Left renal pelvis (tissue), 4 donors: ENCODE measurements at regions not wholly inside any gene's neighbourhood (a gene's known extent, or its start where the extent isn't known, plus 50 kb on each side); places are given as distances from the start of the nearest gene placed in this dataset.

ENCODE experiments used
- DNase-seq, 4 donors: peaks; one replicate each; pipeline ENCODE4 v3.0.0-alpha.2; 2013; ENCODE audit warnings: low read depth in 4 of 4, low spot score in 3 of 4

DNA sequence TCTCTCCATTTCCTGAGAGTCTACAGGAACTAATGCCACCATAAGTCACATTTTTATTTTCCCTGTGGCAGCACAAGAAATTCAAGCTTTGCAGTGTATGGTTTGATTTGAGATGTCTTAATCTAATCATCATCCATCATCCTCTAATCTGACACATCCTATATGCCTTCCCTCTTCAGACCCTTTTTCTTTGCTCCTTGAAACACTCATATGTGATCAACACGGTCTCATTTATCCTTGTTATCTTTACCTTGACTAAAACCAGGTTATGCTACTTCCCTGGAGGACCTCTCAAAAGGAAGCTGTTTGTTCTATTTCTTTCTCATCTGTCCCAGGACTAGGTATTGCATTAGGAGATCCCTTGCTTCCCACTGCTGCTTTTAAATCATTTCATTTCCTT is 146.9 kb upstream of the MRPS30 start:
- DNase-seq: no peak

DNA sequence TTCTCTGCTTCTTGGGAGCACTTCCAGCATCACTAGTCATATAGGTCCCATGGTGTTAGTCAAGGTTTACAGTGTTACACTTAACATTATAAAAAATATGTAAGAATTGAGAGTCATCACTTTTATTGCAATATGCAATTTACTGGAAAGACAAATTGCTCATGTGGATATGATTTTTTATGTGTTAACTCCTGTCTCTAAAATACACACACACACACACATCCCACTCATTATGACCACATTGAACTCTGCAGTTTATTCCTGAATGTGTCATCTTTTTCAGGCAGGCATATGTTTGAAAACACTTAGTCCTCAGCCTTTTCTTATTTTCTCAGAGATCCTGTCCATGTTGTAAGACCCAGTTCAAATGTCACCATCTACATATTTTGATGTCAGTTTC is 148.5 kb upstream of the MRPS30 start:
- DNase-seq: no peak

DNA sequence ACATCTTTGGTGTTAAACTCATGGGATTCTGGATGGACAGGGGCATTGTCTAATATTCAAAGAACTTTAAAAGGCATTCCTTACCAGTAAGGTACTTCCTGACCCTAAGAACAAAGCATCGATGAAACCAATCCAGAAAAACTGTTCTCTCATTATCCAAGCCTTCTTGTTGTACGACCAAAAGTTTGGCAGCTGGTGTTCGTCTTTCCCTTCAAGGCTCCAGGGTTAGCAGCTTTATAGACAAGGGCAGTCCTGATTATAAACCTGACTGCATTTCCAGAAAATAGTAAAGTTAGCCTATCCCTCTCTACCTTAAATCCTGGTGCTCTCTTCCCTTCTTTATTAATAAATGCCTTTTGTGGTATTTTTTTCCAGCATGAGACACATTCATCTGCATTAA is 149.4 kb upstream of the MRPS30 start:
- DNase-seq: peak in 2 of 4 donors; percentile 8 to 35

DNA sequence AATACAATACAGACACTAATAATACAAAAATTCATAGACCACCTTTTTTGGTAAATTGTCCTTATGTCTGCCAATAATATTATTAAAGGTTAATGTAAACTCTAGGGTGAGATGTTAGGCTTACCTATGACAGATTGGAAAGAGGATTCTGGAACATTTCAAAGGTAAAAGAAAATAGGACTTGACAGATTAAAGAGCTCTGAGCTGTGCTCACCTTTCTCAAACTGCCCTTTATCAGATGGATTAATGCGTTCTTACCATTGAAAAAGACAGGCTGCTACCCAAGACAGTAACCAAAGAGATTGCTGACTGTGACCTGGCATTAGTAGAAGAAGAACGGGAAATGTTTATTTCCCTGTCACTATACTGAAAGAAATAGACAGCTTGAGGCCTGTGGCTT is 156.1 kb upstream of the MRPS30 start:
- DNase-seq: no peak

DNA sequence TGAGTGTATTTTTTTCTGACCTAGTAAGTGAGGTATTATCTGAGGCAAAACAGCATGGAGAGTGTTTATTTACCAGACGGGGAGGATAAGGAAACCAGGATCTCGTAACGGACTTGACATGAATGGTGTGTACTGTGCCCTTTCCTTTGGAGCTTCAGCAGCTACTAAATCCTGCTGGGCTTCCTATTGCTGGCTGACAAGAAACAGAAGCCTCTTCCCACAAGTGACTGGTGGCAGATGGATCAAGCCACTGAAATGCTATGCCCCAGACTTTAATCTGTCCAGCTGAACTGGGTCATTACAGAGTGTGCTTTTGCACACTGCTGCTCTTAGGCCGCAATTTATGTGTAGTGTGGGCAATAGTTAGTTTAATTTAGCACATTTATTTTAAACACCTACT is 162.7 kb upstream of the MRPS30 start:
- peak in 2 of 4 donors; percentile 5 to 15 for DNase-seq

DNA sequence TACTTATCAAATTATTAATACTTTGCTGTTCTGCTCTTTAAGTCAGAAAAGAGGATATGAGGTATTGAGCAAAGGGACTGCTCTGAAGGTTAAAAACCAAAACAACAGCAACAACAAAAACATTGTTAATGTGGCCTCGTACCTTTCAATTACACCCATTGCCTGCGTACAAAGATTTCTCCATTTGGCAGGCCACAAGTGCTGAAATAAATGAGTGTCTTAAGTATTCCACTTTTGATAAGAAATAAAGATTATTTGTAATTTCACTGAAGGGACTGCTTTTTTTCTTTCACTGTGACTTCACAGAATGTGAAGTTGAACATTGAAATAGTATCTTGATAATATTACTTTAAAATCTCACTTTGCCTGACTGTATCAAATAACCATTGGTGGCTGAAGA is 163.2 kb upstream of the MRPS30 start:
- DNase-seq: no peak

DNA sequence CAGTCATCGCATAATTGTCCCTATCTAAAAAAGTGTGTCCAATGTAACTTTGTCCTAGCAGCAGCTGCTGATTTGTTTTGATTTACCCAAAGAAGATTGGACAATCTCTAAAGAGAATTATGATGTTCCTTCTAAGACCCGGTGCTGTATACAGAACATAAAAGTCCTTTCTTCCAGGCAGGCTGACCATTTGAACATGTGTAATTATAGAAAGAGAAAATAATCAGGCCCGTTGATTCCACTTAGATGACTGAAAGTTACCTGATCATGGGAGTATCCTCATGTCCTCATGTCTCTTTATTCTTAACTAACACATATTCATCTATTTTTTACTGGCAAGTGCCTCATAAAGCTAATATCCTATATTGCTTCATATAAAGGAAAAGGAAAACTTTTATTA is 164.1 kb upstream of the MRPS30 start:
- DNase-seq: no peak

DNA sequence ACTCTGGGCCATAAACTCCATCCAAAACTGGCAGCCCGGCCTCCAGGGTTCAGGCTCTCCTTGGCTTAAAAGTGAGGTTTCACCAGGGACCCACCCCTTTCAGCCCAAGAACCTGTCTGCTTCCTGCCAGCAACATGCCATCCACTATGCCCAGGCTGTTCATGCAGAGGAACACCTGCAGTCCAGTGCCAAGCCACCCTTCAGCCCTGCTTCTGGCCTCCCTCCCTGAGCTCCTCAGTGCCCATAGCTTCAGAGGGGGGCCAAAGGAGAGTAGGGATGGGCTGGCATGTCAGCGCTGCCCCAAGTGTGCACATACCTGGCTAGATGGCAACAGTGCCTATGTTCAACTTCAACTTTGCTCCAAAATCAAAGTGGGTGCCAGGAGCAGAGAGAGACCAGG is 166.9 kb upstream of the MRPS30 start:
- DNase-seq: no peak

DNA sequence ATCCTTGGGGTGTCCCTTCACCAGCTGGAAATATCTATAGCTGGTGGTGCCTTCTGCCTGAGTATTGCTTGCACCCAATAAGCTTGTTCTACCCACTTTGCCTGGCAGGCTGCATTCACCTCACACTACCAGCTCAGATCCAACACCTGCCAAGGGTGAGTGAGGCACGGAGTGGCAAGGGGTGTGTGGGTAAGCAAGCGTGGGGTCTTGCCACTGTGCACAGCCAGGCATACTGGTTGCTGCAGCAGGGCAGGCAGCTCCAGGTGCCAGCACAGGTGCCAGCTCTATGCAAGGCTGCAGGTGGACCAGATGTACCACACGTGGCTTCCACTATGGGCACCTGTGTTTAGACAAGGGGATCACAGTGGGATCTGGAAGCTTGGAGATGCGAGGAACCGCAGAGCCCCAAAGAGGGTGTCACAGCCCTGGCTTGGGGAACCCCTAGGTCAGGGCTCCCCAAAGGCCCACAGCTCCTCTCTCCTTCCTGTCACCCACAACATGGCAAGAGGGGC is 167.7 kb upstream of the MRPS30 start:
- DNase-seq: no peak

DNA sequence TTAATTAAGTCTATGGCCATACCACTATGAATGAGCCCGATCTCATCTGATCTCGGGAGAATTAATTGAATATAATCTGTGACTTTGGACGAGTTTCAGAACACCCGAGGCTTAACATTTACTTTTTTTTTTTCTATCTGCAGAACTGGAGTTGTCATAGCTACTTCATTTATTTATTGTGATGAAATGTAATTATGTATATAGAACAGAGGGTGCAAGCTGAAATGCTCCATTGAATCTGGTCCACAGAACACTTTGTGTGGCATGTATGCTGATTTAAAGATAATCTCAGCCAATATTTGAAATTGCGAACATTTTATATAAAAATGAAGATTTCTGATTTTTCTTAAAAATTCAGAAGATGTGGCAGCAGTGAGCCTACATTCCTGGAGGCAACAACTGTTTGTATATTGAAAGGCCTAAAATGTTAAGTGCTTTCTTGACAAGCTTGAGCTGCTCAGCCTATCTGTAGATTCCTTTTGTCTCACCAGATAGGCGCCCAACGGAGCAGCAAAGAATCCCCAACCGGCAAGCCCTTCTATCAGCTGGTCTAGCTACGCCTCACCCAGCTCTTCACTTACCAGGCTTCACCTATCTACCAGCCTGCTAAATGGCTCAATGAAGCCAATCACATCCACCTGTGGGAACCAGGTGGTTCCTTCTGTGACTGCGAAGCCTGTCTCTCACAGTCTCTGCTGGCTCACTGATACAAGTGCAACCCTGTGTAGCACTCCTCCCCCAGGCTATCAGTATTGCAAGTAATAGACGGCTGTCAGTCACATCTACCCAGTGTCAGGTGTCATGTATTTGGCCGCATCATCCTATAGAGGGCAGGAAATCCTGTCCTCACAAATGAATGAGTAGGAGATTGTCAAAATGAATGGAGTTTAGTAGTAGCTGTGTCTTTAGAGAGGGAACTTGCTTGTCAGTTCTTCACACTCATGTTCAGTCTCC is 170.6 kb upstream of the MRPS30 start:
- DNase-seq: no peak

DNA sequence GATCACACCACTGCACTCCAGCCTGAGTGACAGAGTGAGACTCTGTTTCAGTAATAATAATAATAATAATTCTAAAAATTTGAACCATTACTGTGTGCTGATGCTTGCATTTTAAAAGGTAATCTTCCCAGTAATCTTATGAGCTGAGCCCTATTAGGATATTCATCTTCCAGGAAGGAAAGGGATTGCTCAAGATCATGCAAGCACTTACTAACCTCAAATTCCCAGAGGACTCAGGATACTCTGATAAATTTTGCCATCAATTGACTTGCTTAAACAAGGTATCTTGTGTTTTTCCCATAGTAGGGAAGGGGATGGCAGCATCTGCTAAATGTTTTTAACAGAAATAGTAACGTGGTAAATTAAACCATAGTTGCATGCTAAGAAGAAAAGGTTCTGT is 176.4 kb upstream of the MRPS30 start:
- DNase-seq: no peak

DNA sequence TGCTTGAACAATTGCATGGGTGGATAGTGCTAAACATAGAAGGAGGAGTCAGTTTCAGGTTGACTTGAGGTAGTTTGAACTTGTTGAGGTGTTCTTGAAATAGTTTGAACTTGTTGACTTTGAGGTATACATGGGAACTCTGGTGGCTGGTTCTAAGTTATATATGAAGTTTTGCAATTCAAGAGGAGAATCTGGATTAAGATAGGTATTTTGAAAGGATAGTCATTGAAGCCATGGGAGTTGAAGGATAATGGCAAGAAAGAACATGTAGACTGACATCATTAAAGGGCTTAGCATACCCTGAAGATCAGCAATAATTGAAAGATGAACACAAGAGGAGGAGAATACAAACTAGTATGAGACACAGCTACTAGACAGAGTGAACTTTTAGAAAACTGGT is 181.9 kb upstream of the MRPS30 start:
- DNase-seq: no peak

DNA sequence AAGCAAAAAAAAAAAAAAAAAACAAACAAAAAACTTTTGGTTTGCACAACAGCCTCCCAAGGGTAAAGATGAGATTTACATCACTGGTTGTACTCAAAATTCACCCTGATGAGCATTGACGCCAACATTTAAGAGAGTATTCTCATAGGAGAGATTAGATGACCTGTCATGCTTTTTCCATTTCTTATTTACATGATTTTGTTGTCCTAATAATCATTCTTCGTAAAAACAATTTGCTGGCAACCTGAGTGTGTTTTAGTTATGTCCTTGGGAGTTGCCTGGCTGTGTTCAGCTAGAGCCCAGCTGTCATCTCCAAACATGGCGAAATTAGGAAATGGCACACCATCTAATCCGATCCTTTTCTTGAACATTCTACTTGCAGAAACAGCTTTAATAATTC is 186.4 kb upstream of the MRPS30 start:
- DNase-seq: no peak

DNA sequence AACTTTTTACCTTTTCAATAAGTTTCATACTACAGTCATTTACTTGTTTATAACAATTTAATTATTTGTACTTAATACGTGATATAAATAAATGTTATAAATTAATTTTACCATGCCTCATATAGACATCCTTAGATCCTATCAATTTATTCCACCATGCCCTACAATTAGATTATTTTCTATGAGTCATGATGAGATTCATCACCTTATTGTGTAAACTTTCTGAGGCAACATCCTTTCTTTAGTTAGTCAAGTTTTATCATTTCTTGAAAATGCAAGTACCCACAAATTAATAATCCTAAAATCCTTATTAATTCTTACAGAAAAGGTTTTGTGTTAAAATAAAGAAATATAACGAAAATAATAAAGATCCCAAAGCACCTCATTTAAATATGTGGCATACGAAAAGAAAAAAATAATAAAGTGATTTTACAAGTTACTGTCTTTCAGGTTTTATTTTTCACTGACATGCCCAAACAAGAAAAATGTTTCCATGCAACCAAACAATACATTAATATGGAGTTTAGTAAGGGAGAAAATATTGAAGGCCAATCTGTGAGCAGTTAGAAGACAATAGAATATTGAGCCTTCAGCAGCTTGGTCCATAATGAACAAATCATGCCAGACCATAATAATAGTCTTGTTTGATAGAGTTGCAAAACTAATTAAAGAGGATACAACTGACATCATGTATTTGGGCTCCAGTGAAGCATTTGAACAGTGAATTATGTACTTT is 188.7 kb upstream of the MRPS30 start:
- DNase-seq: no peak

DNA sequence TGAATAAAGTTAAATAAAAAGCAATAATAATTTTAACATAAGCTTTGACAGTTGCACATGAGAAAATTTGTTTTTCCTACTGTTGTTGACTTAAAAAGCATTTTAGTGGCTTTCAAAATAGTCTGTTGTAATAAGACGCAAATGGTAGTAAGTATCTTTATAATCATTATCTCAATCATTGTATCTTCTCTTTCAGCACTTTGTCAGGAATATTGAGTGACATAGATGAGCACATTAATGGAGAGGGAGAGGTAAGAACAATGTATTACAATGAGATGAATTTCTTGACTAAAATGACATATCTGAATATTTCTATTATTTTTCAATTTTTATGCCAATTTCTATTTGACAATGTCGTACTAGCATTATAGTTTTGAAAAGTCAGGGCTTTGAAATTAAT is 193.9 kb upstream of the MRPS30 start:
- no peak for DNase-seq

DNA sequence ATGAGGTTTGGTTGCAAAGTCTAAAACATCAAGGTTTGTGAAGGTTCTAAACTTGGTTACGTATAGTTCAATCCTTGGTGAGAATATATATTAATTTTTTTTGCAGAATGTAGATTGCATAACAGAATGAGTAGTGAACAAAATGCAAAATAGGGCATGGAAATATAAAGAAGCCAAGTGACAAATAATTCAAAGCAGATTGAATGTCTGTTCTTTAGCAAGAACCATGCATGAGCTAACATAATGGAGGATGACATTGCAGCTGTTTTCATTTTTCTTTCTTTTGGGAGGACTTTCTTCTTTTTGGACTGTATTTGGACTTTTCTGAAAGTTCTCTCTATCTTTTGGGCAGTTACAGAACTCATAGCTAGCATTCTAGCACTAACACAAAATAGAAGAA is 194.8 kb upstream of the MRPS30 start:
- DNase-seq: no peak

DNA sequence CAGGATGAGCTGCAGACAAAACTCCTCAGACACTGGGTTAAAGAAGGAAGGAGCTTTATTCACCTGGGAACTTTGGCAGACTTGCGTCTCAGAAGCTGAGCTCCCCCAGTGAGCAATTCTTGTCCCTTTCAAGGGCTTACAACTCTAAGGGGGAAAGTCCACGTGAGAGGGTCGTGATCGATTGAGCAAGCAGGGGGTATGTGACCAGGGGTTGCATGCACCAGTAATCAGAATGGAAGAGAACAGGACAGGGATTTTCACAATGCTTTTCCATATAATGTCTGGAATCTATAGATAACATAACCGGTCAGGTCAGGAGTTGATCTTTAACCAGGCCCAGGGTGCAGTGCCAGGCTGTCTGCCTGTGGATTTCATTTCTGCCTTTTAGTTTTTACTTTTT is 202.8 kb upstream of the MRPS30 start:
- no peak for DNase-seq

DNA sequence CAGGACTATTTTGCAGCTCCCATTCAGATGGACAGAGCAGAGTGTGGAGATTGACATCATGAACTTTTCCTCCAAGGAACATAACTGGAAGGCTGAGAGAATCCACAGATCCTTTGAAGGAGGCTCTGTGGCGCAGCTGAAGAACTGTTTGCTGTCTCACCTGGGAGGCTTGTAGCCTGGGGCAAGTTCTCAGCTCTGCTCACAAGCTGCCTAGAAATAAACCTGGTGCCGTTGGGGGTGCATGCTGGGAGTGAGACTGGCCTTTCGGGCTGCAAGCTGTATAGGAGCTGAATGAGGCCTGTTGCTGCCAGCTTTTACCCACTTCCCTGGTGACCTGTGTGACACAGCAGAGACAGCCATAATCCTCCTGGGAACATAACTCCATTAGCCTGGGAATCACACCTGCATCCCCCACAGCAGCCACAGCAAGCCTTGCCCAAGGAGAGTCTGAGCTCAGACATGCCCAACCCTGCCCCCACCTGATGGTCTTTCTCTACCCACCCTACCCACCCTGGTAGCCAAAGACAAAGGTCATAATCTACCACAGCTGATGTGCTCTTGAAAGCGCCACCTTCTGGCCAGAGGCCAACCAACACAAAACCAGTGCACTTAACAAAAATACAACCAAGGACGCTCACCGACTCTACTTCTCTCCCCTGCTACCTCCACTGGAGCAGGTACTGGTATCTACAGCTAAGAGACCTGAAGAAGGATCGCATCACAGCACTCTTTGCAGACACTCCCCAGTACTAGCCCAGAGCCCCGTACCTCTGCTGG is 205.1 kb upstream of the MRPS30 start:
- no peak for DNase-seq

DNA sequence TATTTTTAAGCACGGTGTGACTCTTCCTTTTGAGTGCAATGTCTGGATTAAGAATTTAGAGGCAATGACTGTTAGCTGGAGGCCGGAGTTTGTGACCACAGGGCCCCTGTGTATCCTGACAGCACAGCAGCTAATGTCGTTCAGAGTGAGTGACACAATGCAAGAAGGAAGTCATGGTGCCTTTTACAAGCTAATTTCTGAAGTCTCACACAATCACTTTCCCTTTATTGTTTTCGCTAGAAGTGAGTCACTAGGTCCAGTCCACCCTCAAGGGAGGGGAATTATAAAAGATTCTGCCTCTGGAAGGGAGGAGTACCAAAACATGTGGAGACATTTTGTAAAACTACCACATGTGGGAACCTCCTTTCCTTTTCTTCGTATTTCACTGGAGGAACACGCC is 185.5 kb upstream of the FGF10 start:
- DNase-seq: no peak

DNA sequence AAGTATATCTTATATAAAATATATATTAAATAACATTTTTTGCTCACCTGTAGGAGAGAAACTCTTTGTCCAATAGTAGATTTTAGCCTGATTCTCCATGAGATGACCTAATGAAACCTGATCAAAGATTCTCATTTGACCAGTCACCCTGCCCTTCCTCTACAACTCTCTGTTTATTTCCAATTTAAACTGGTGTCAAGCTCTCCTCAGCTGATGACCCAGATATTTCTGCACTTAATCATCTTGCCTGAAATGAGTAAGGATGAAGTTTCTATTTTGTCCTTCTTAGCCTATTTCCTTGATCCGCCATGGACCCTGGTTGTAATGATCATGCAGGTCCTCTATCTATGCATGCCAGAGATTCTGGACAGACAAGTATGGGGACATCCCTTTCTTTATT is 179.3 kb upstream of the FGF10 start:
- no peak for DNase-seq

DNA sequence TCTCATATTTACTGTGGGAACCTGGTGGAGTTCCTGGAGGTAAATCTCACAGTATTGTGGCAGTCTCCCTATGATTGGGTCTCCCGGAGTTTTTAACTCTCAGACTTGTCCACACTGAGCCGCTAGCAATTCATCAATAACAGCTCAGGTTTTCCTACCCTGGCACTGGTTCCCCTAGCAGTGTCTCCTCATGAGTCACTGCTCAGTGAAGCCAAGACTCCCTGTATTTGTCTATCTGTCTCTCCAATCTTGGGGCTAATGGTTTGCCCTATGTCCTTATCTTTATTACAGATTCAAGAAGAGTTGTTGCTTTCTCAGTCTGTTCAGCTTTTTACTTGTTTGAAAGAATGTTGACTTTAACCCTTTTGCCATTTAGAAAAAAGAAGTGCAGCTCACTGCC is 176.7 kb upstream of the FGF10 start:
- DNase-seq: no peak
